Mucosa of descending colon (tissue), 3 donors: ENCODE measurements at regions not wholly inside any gene's neighbourhood (a gene's known extent, or its start where the extent isn't known, plus 50 kb on each side); places are given as distances from the start of the nearest gene placed in this dataset.

Experiments
- ATAC-seq: fragments of 200-7000 bp; cut with Tn5 transposase; one replicate; pipeline ENCODE4 v1.9.1; 2020; ENCODE audit warnings: mild to moderate bottlenecking, moderate library complexity
- DNase-seq, 3 donors: peaks; one replicate each; pipeline ENCODE4 v3.0.0-alpha.2; 2020
- H3K36me3 ChIP-seq: fragments of 200-600 bp; one replicate; pipeline ENCODE4 v1.8.0; 2021; ENCODE audit warnings: low read depth, mild to moderate bottlenecking
- H3K4me1 ChIP-seq: fragments of 200-600 bp; one replicate; pipeline ENCODE4 v1.8.0; 2021; ENCODE audit warnings: low read depth, mild to moderate bottlenecking
- H3K4me3 ChIP-seq: fragments of 200-600 bp; one replicate; pipeline ENCODE4 v1.8.0; 2021; ENCODE audit warnings: mild to moderate bottlenecking
- H3K9me3 ChIP-seq: fragments of 200-600 bp; one replicate; pipeline ENCODE4 v1.8.0; 2021; ENCODE audit warnings: mild to moderate bottlenecking
- intact Hi-C, 2 donors: fragments of 100-400 bp; cut with DNase I in 1 of 2; cut with micrococcal nuclease in 1 of 2; formaldehyde crosslinking; loops; one replicate each; pipeline versions ENCODE4 v1.11.0 to v1.11.1; 2022; cut with DNase I, micrococcal nuclease
- TF ChIP-seq, protein P1 (sequence below): fragments of 200-600 bp; IDR thresholded peaks from one replicate; pipeline ENCODE4 v1.8.0; 2022; ENCODE audit warnings: antibody characterized with exemption, mild to moderate bottlenecking
- donor health status: DM: no; HTN: no; CAD: no; lungs with moderate emphysema.
- donor health status: DM: no; HTN: no; CAD: no.
- donor health status: DM: no; HTN: yes; CAD: no.

DNA sequence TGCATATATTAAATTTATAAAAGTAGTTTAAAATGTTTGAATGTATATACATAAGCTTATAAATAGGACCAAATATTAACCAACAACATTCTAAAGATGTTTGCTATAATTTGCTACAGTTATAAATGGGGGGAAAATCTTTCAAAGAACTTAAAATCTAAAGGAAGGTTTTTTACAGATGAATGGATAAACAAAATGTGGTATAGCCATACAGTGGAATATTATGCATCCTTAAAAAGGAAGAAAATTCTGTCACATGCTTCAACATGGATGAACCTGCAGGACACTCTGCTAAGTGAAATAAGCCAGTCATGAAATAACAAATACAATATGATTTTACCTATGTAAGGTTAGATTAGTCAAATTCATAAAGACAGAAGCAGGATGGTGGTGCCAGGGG is 75.8 kb downstream of the TMEM17 start:
- Histone ChIP-seq H3K9me3 (no peaks in the 10 kb centered on the region), H3K4me3 (no peak overlapping the region), H3K36me3 (no peaks in the 10 kb centered on the region), H3K4me1 (no peaks in the 10 kb centered on the region)
- no peak for DNase-seq
- no peak for ATAC-seq
- TF ChIP-seq, protein P1, sequence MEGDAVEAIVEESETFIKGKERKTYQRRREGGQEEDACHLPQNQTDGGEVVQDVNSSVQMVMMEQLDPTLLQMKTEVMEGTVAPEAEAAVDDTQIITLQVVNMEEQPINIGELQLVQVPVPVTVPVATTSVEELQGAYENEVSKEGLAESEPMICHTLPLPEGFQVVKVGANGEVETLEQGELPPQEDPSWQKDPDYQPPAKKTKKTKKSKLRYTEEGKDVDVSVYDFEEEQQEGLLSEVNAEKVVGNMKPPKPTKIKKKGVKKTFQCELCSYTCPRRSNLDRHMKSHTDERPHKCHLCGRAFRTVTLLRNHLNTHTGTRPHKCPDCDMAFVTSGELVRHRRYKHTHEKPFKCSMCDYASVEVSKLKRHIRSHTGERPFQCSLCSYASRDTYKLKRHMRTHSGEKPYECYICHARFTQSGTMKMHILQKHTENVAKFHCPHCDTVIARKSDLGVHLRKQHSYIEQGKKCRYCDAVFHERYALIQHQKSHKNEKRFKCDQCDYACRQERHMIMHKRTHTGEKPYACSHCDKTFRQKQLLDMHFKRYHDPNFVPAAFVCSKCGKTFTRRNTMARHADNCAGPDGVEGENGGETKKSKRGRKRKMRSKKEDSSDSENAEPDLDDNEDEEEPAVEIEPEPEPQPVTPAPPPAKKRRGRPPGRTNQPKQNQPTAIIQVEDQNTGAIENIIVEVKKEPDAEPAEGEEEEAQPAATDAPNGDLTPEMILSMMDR, result no peak
- intact Hi-C loops, result no loop called here

- Histone ChIP-seq H3K4me3 (no peak overlapping the region), H3K36me3 (no peaks in the 10 kb centered on the region), H3K9me3 (no peaks in the 10 kb centered on the region), H3K4me1 (no peaks in the 10 kb centered on the region)
- intact Hi-C loops, result no loop called here
- no peak for DNase-seq
- TF ChIP-seq, protein P1, result no peak
- no peak for ATAC-seq
These were observed 78.8 kb downstream of the TMEM17 start for GRCh38 chr2:62427146-62427545.

DNA sequence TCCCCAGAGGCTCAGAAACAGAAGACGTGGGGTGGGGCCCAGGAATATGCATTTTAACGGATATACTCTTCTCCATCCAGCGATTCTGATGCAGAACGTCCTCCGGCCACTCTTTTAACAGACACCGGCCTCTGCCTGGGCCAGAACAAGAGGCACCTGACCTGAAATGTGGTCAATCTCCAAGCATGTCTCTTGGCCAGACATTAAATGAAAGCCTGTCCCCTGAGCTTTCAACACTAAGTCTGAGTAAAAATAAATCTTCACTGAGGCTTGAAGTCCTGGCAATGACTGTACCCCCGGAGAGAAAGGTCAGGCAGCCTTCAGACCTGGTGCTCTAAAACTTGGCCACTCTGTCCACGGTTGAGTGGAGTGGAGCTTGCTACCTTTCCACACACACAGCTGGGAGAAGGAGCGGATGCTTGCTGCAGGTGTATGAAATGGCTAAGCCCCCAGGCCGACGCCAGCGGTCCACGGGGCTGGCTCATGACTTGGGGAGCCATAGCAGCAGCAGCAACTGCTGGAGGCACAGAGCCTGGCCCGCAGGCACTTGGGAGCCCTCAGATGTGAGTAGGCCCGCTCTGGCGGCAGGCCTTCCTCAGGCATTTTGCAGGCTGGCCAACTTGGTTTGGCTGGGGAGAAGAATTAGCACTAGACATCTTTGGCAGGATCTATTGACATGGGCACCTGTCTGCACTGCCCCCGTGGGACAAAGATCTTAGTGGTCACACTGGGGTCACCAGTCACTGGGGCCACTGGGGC is 79.7 kb downstream of the TMEM17 start:
- Histone ChIP-seq H3K9me3 (no peaks in the 10 kb centered on the region), H3K36me3 (no peaks in the 10 kb centered on the region), H3K4me3 (no peak overlapping the region), H3K4me1 (no peaks in the 10 kb centered on the region)
- ATAC-seq (no peak), DNase-seq (no peak)
- intact Hi-C loops, result no loop called here
- TF ChIP-seq, protein P1, result no peak

DNA sequence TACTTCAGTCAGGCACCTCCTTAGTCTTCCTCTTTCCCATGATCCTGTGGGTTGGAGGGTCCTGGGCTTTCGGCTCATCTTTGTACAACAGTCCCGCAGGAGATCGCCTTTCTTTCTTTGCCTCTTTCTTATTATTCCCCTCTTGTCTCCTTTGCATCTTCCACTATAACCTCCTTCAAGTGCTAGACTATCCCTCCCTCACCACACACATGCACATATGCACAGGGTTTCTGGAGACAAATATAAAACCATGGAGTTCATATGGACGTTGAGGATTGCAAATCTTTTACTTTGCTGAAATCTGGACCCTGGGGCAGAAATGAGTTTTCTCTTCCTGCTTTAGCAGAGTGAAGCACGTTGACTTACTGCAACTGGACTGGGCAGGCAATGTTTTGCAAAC is 80.3 kb downstream of the TMEM17 start:
- intact Hi-C loops, result no loop called here
- TF ChIP-seq, protein P1, result no peak
- DNase-seq (no peak), ATAC-seq (no peak)
- Histone ChIP-seq H3K4me3 (no peak overlapping the region), H3K9me3 (no peaks in the 10 kb centered on the region), H3K36me3 (no peaks in the 10 kb centered on the region), H3K4me1 (no peaks in the 10 kb centered on the region)

DNA sequence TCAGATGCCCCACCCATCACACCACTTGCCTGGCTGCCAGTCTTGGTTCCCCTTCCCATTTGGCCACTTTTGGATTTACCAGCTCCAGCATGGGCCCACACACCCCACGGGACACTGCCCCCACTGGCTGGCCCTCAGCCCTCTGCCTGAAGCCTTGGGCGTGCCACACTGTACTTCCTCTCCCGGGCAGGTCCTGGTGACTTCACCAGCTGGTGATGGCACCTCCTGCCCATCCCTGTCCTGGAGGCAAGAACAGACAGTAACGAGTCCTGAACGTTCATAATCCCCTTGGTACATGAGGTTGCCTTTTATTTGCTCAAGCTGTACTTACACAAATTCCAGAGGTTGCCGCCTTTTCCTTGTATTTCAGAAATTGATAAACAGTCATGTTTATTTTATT is 81.1 kb downstream of the TMEM17 start:
- peak; percentile 50 for ATAC-seq
- no peaks in the 10 kb centered on the region for H3K36me3 ChIP-seq
- no peak for DNase-seq
- intact Hi-C loops, result no loop called here
- no peak overlapping the region for H3K4me3 ChIP-seq
- TF ChIP-seq, protein P1, result no peak
- H3K4me1 ChIP-seq, result no peaks in the 10 kb centered on the region
- H3K9me3 ChIP-seq, result no peaks in the 10 kb centered on the region
